HepG2 (cell line): ENCODE measurements at regions not wholly inside any gene's neighbourhood (a gene's known extent, or its start where the extent isn't known, plus 50 kb on each side); places are given as distances from the start of the nearest gene placed in this dataset.

Experiments
- HNRNPLL ChIP-seq: fragments of 200-400 bp; formaldehyde crosslinking; IDR thresholded peaks from 2 replicates; pipeline ENCODE4 v1.6.1; 2017; ENCODE audit warnings: mild to moderate bottlenecking, low read depth, low read length; ENCODE audit not compliant: poor library complexity, severe bottlenecking
- POLR2A ChIP-seq, 2 experiments: IDR thresholded peaks; 2 replicates each; pipeline ENCODE4 v1.6.1; 2011; ENCODE audit warnings: low read depth in 2 of 2, low read length in 2 of 2, mild to moderate bottlenecking in 1 of 2, moderate library complexity in 1 of 2; ENCODE audit not compliant: insufficient read depth in 1 of 2
- SMC3 ChIP-seq: IDR thresholded peaks from 2 replicates; pipeline ENCODE4 v1.6.1; 2011; ENCODE audit warnings: low read length, improper control_type of control experiment
- SOX6 ChIP-seq, 2 experiments: fragments of 450-650 bp in 1 of 2; sonication (generic) in 1 of 2; formaldehyde crosslinking in 1 of 2; IDR thresholded peaks; 2 replicates each; pipeline versions ENCODE4 v1.4.0 to v1.6.1; 2017 to 2020; ENCODE audit warnings: antibody characterized with exemption in 1 of 2, mild to moderate bottlenecking in 1 of 2, missing genetic modification reagents in 1 of 2
- ZNF496 ChIP-seq: sonication (generic); formaldehyde crosslinking; IDR thresholded peaks from 2 replicates; pipeline ENCODE4 v1.8.1; 2023; ENCODE audit warnings: mild to moderate bottlenecking, moderate library complexity, missing genetic modification reagents; ENCODE audit not compliant: insufficient replicate concordance
- TF ChIP-seq, protein P1 (sequence below): sonication (generic); formaldehyde crosslinking; IDR thresholded peaks from 2 replicates; pipeline ENCODE4 v1.5.0; 2020; ENCODE audit warnings: mild to moderate bottlenecking, missing genetic modification reagents, moderate library complexity
- TF ChIP-seq, protein P2 (sequence below), 2 experiments: IDR thresholded peaks; 2 replicates each; pipeline ENCODE4 v1.6.1; 2011 to 2012; ENCODE audit warnings: low read length in 2 of 2, borderline replicate concordance in 1 of 2, low read depth in 1 of 2, mild to moderate bottlenecking in 1 of 2, moderate library complexity in 1 of 2

DNA sequence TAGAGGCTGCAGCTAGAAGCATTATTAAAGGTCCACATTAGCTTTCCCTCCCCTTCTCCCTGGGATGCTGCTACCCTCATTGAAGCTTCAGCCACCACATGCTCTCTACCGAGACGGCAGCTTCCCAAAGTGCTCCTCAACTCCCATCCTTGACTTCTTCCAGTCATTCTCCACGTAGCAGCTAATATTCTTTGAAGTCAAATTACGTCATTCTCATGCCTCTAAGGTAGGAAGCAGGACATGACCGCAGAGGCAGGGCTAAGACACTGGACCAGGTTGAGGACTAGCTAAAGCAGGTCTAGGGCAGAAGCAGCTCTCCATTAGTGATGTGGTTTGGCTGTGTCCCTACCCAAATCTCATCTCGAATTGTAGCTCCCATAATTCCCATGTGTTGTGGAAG is 128.3 kb downstream of the SHOX start:
- no peak for TF ChIP-seq SOX6 (IDR thresholded peaks at IDR 0.05)
- TF ChIP-seq SOX6 (CRISPR knock-in tag; IDR thresholded peaks at IDR 0.05) = no peak
- TF ChIP-seq HNRNPLL = no peak
- no peak for TF ChIP-seq POLR2A (IDR thresholded peaks at IDR 0.05; ENCODE audit: insufficient read depth in 1 of 2, low read depth in 2 of 2, low read length in 2 of 2)
- TF ChIP-seq, protein P1, sequence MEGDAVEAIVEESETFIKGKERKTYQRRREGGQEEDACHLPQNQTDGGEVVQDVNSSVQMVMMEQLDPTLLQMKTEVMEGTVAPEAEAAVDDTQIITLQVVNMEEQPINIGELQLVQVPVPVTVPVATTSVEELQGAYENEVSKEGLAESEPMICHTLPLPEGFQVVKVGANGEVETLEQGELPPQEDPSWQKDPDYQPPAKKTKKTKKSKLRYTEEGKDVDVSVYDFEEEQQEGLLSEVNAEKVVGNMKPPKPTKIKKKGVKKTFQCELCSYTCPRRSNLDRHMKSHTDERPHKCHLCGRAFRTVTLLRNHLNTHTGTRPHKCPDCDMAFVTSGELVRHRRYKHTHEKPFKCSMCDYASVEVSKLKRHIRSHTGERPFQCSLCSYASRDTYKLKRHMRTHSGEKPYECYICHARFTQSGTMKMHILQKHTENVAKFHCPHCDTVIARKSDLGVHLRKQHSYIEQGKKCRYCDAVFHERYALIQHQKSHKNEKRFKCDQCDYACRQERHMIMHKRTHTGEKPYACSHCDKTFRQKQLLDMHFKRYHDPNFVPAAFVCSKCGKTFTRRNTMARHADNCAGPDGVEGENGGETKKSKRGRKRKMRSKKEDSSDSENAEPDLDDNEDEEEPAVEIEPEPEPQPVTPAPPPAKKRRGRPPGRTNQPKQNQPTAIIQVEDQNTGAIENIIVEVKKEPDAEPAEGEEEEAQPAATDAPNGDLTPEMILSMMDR (CRISPR knock-in tag) = no peak
- no peak for TF ChIP-seq SMC3
- TF ChIP-seq, protein P2, sequence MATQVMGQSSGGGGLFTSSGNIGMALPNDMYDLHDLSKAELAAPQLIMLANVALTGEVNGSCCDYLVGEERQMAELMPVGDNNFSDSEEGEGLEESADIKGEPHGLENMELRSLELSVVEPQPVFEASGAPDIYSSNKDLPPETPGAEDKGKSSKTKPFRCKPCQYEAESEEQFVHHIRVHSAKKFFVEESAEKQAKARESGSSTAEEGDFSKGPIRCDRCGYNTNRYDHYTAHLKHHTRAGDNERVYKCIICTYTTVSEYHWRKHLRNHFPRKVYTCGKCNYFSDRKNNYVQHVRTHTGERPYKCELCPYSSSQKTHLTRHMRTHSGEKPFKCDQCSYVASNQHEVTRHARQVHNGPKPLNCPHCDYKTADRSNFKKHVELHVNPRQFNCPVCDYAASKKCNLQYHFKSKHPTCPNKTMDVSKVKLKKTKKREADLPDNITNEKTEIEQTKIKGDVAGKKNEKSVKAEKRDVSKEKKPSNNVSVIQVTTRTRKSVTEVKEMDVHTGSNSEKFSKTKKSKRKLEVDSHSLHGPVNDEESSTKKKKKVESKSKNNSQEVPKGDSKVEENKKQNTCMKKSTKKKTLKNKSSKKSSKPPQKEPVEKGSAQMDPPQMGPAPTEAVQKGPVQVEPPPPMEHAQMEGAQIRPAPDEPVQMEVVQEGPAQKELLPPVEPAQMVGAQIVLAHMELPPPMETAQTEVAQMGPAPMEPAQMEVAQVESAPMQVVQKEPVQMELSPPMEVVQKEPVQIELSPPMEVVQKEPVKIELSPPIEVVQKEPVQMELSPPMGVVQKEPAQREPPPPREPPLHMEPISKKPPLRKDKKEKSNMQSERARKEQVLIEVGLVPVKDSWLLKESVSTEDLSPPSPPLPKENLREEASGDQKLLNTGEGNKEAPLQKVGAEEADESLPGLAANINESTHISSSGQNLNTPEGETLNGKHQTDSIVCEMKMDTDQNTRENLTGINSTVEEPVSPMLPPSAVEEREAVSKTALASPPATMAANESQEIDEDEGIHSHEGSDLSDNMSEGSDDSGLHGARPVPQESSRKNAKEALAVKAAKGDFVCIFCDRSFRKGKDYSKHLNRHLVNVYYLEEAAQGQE (IDR thresholded peaks at IDR 0.05; ENCODE audit: borderline replicate concordance in 1 of 2, low read depth in 1 of 2, low read length in 2 of 2) = no peak
- no peak for TF ChIP-seq ZNF496
